Smooth muscle cell (in vitro differentiated cells): ENCODE measurements at regions not wholly inside any gene's neighbourhood (a gene's known extent, or its start where the extent isn't known, plus 50 kb on each side); places are given as distances from the start of the nearest gene placed in this dataset.

Experiments used
- DNase-seq: peaks from one replicate; lab custom pipeline; 2025; ENCODE audit not compliant: unreplicated experiment; lab: John Stamatoyannopoulos, UW
- H2AFZ ChIP-seq: fragments of 200-600 bp; sonication (generic); 2 replicates; pipeline ENCODE4 v1.6.0; 2016; ENCODE audit warnings: antibody characterized with exemption, low read depth, mild to moderate bottlenecking
- H3F3A ChIP-seq: fragments of 200-600 bp; sonication (generic); 2 replicates; pipeline ENCODE4 v1.6.0; 2017; ENCODE audit warnings: antibody characterized with exemption, low read depth
- H3K27ac ChIP-seq: fragments of 200-600 bp; sonication (generic); 2 replicates; pipeline ENCODE4 v1.5.1; 2016; ENCODE audit warnings: low read depth, mild to moderate bottlenecking
- H3K27me3 ChIP-seq: fragments of 200-600 bp; sonication (generic); 2 replicates; pipeline ENCODE4 v1.6.1; 2016; ENCODE audit warnings: low read depth, mild to moderate bottlenecking
- H3K36me3 ChIP-seq: fragments of 200-600 bp; sonication (generic); 2 replicates; pipeline ENCODE4 v1.5.1; 2016; ENCODE audit warnings: low read depth
- H3K4me1 ChIP-seq: fragments of 200-600 bp; sonication (generic); 2 replicates; pipeline ENCODE4 v1.5.1; 2016; ENCODE audit warnings: low read depth
- H3K4me2 ChIP-seq: fragments of 200-600 bp; sonication (generic); 2 replicates; pipeline ENCODE4 v1.6.0; 2016; ENCODE audit warnings: mild to moderate bottlenecking
- H3K4me3 ChIP-seq: fragments of 200-600 bp; sonication (generic); 2 replicates; pipeline ENCODE4 v1.5.1; 2016; ENCODE audit warnings: mild to moderate bottlenecking
- H3K79me2 ChIP-seq: fragments of 200-600 bp; sonication (generic); 2 replicates; pipeline ENCODE4 v1.6.0; 2016; ENCODE audit warnings: low read depth, mild to moderate bottlenecking
- H3K9ac ChIP-seq: fragments of 200-600 bp; sonication (generic); 2 replicates; pipeline ENCODE4 v1.6.0; 2016; ENCODE audit warnings: low read depth
- H3K9me3 ChIP-seq: fragments of 200-600 bp; sonication (generic); replicated peaks from 2 replicates; pipeline ENCODE4 v1.5.1; 2016; ENCODE audit warnings: low read depth
- H4K20me1 ChIP-seq: fragments of 200-600 bp; sonication (generic); 2 replicates; pipeline ENCODE4 v1.6.0; 2016; ENCODE audit warnings: low read depth
- WGBS: methylation state at CpG from one replicate; pipeline ENCODE4 v1.1.7; 2016; ENCODE audit warnings: low lambda C conversion rate; 5-methylcytosine and 5-hydroxymethylcytosine counted together
- TF ChIP-seq, protein P1 (sequence below): fragments of 200-600 bp; sonication (generic); IDR thresholded peaks from 2 replicates; pipeline ENCODE4 v1.5.1; 2017; ENCODE audit warnings: borderline replicate concordance, mild to moderate bottlenecking, antibody characterized with exemption; ENCODE audit not compliant: insufficient read depth, poor library complexity, severe bottlenecking

DNA sequence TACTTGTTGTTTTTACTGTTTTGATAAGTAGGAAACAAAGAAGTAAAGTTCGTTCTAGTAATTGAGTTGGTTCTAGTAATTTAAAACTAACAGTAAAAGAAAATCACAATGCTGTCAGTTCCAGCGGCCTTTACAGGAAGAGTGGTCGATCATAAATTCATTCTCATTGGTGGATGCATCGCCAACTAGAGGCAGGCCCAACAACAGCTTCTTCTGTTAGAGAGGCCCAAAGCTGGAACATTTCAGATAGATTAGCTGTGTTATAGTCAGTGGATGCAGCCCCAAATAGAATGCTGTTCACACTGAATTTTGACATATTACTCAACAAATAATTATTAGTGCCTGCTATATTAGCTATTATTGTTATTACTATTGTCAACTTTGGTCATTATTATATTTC is 80.8 kb downstream of the ARRDC3 start:
- H3F3A ChIP-seq, result no peaks in the 10 kb centered on the region
- no peaks in the 10 kb centered on the region for H3K27me3 ChIP-seq
- H3K36me3 ChIP-seq, result no peaks in the 10 kb centered on the region
- H3K27ac ChIP-seq, result no peak overlapping the region
- H3K9me3 ChIP-seq, result no peaks in the 10 kb centered on the region
- no peak overlapping the region for H3K9ac ChIP-seq
- H3K4me2 ChIP-seq, result no peak overlapping the region
- TF ChIP-seq, protein P1, sequence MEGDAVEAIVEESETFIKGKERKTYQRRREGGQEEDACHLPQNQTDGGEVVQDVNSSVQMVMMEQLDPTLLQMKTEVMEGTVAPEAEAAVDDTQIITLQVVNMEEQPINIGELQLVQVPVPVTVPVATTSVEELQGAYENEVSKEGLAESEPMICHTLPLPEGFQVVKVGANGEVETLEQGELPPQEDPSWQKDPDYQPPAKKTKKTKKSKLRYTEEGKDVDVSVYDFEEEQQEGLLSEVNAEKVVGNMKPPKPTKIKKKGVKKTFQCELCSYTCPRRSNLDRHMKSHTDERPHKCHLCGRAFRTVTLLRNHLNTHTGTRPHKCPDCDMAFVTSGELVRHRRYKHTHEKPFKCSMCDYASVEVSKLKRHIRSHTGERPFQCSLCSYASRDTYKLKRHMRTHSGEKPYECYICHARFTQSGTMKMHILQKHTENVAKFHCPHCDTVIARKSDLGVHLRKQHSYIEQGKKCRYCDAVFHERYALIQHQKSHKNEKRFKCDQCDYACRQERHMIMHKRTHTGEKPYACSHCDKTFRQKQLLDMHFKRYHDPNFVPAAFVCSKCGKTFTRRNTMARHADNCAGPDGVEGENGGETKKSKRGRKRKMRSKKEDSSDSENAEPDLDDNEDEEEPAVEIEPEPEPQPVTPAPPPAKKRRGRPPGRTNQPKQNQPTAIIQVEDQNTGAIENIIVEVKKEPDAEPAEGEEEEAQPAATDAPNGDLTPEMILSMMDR, result no peak
- H2AFZ ChIP-seq, result no peak overlapping the region
- no peaks in the 10 kb centered on the region for H3K79me2 ChIP-seq
- 93% methylated on average over 4 of the region's 4 CpGs for WGBS
- no peak for DNase-seq
- H3K4me1 ChIP-seq, result no peaks in the 10 kb centered on the region
- H3K4me3 ChIP-seq, result no peak overlapping the region
- H4K20me1 ChIP-seq, result no peaks in the 10 kb centered on the region

- H3K79me2 ChIP-seq, result no peaks in the 10 kb centered on the region
- no peak overlapping the region for H2AFZ ChIP-seq
- H3K4me1 ChIP-seq, result no peaks in the 10 kb centered on the region
- no peak overlapping the region for H3K9ac ChIP-seq
- no peaks in the 10 kb centered on the region for H3K27me3 ChIP-seq
- no peak overlapping the region for H3K4me3 ChIP-seq
- TF ChIP-seq, protein P1, result no peak
- H3K4me2 ChIP-seq, result no peak overlapping the region
- H3F3A ChIP-seq, result peaks cover 3% of the 10 kb centered on the region
- no peaks in the 10 kb centered on the region for H3K9me3 ChIP-seq
- no peak overlapping the region for H3K27ac ChIP-seq
- no peak for DNase-seq
- no peaks in the 10 kb centered on the region for H4K20me1 ChIP-seq
- H3K36me3 ChIP-seq, result no peaks in the 10 kb centered on the region
- WGBS, result 93% methylated on average over 5 of the region's 5 CpGs
Measured at GRCh38 chr5:91301106-91301846, 81.8 kb downstream of the ARRDC3 start.

DNA sequence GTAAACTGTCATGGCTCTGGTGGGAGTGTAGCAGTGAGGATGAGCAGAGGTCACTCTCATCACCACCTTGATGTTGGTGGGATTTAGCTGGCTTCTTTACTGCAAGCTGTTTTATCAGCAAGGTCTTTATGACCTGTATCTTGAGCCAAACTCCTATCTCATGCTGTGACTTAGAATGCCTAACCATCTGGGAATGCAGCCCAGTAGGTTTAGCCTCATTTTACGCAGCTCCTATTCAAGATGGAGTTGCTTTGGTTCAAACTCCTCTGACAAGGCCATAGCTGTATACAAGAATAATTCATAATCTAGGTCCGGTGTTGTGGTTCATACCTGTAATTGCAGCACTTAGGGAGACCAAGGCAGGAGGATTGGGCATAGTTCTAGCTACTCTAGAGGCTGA is 85.1 kb downstream of the ARRDC3 start:
- 96% methylated on average over 2 of the region's 2 CpGs for WGBS

More for the DNA sequence above, 85.1 kb downstream of the ARRDC3 start:
- TF ChIP-seq, protein P1, result no peak
- no peak overlapping the region for H2AFZ ChIP-seq
- H3K4me2 ChIP-seq, result no peak overlapping the region
- no peak overlapping the region for H3K9ac ChIP-seq
- H3K79me2 ChIP-seq, result no peaks in the 10 kb centered on the region
- H3K36me3 ChIP-seq, result no peaks in the 10 kb centered on the region
- H3K4me3 ChIP-seq, result no peak overlapping the region
- no peaks in the 10 kb centered on the region for H4K20me1 ChIP-seq
- peaks cover 12% of the 10 kb centered on the region for H3F3A ChIP-seq
- peaks cover 8% of the 10 kb centered on the region for H3K4me1 ChIP-seq
- H3K27me3 ChIP-seq, result no peaks in the 10 kb centered on the region
- H3K27ac ChIP-seq, result no peak overlapping the region
- no peaks in the 10 kb centered on the region for H3K9me3 ChIP-seq
- no peak for DNase-seq
